Lower leg skin (tissue), 3 donors: ENCODE measurements at regions not wholly inside any gene's neighbourhood (a gene's known extent, or its start where the extent isn't known, plus 50 kb on each side); places are given as distances from the start of the nearest gene placed in this dataset.

Experiments used
- CTCF ChIP-seq, 3 donors: fragments of 450-650 bp; IDR thresholded peaks; one replicate each; pipeline ENCODE4 v1.5.1; 2016; ENCODE audit warnings: antibody characterized with exemption in 3 of 3, mild to moderate bottlenecking in 3 of 3, moderate library complexity in 2 of 3
- POLR2A ChIP-seq, 2 donors: fragments of 450-650 bp; IDR thresholded peaks; one replicate each; pipeline ENCODE4 v1.6.1; 2016 to 2017; ENCODE audit warnings: antibody characterized with exemption in 2 of 2, mild to moderate bottlenecking in 1 of 2, moderate library complexity in 1 of 2

- no peak for TF ChIP-seq CTCF (IDR thresholded peaks at IDR 0.05)
- TF ChIP-seq POLR2A (IDR thresholded peaks at IDR 0.05): no peak
Measured at GRCh38 chr5:118007262-118007661, 981.1 kb downstream of the DTWD2 start.
